Tibial nerve (tissue), 4 donors: ENCODE measurements at regions not wholly inside any gene's neighbourhood (a gene's known extent, or its start where the extent isn't known, plus 50 kb on each side); places are given as distances from the start of the nearest gene placed in this dataset.

Source experiments
- EP300 ChIP-seq, 2 donors: sonication (generic); formaldehyde crosslinking; IDR thresholded peaks; one replicate each; pipeline ENCODE4 v1.6.1; 2017; ENCODE audit warnings: antibody characterized with exemption in 2 of 2, mild to moderate bottlenecking in 1 of 2
- POLR2A ChIP-seq, 2 donors: fragments of 450-650 bp; IDR thresholded peaks; one replicate each; pipeline ENCODE4 v1.6.1; 2017; ENCODE audit warnings: antibody characterized with exemption in 2 of 2, mild to moderate bottlenecking in 2 of 2, moderate library complexity in 2 of 2
- TF ChIP-seq, protein P1 (sequence below), 5 experiments: fragments of 200-600 bp in 3 of 5; fragments of 450-650 bp in 2 of 5; sonication (generic) in 3 of 5; IDR thresholded peaks; one replicate each; pipeline ENCODE4 v1.5.1; 2016 to 2019; ENCODE audit warnings: antibody characterized with exemption in 5 of 5, mild to moderate bottlenecking in 3 of 5, moderate library complexity in 2 of 5

GRCh38 chr19:22528956-22529355 lies 105.2 kb upstream of the ZNF492 start:
- TF ChIP-seq, protein P1, sequence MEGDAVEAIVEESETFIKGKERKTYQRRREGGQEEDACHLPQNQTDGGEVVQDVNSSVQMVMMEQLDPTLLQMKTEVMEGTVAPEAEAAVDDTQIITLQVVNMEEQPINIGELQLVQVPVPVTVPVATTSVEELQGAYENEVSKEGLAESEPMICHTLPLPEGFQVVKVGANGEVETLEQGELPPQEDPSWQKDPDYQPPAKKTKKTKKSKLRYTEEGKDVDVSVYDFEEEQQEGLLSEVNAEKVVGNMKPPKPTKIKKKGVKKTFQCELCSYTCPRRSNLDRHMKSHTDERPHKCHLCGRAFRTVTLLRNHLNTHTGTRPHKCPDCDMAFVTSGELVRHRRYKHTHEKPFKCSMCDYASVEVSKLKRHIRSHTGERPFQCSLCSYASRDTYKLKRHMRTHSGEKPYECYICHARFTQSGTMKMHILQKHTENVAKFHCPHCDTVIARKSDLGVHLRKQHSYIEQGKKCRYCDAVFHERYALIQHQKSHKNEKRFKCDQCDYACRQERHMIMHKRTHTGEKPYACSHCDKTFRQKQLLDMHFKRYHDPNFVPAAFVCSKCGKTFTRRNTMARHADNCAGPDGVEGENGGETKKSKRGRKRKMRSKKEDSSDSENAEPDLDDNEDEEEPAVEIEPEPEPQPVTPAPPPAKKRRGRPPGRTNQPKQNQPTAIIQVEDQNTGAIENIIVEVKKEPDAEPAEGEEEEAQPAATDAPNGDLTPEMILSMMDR (IDR thresholded peaks at IDR 0.05) = no peak
- TF ChIP-seq POLR2A (IDR thresholded peaks at IDR 0.05) (no peak), EP300 (IDR thresholded peaks at IDR 0.05) (no peak)
